ENCODE measurements at regions not wholly inside any gene's neighbourhood (a gene's known extent, or its start where the extent isn't known, plus 50 kb on each side); places are given as distances from the start of the nearest gene placed in this dataset.

- TF ChIP-seq, protein P1, sequence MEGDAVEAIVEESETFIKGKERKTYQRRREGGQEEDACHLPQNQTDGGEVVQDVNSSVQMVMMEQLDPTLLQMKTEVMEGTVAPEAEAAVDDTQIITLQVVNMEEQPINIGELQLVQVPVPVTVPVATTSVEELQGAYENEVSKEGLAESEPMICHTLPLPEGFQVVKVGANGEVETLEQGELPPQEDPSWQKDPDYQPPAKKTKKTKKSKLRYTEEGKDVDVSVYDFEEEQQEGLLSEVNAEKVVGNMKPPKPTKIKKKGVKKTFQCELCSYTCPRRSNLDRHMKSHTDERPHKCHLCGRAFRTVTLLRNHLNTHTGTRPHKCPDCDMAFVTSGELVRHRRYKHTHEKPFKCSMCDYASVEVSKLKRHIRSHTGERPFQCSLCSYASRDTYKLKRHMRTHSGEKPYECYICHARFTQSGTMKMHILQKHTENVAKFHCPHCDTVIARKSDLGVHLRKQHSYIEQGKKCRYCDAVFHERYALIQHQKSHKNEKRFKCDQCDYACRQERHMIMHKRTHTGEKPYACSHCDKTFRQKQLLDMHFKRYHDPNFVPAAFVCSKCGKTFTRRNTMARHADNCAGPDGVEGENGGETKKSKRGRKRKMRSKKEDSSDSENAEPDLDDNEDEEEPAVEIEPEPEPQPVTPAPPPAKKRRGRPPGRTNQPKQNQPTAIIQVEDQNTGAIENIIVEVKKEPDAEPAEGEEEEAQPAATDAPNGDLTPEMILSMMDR (IDR thresholded peaks at IDR 0.05), result no peak
- no peak for TF ChIP-seq POLR2A (IDR thresholded peaks at IDR 0.05)
Measured at GRCh38 chr7:41334071-41334862, 368.6 kb downstream of the INHBA start.
